ENCODE measurements at regions not wholly inside any gene's neighbourhood (a gene's known extent, or its start where the extent isn't known, plus 50 kb on each side); places are given as distances from the start of the nearest gene placed in this dataset.

DNA sequence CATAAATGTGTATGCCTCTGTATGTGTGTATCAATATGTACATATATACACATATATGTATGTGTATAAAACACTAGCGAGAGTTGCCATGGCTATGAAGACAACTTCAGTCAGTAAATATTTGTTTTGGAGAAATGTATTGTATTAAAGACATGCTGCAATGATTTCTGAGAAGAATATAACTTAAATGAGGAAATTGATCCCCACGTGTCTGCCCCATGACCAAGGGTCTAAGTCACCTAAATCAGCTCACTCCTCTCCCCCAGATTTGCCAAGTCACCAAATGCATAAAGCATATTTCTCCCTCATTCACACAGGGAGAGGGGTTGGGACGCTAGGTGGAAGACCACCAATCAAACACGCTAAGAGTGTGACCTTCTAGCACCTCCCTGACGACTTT lies 58.3 kb upstream of the LYST start:
- DNase-seq: no peak

GRCh38 chr1:235923466-235924021 lies 56.8 kb upstream of the LYST start:
- peak; percentile 89 for DNase-seq

DNA sequence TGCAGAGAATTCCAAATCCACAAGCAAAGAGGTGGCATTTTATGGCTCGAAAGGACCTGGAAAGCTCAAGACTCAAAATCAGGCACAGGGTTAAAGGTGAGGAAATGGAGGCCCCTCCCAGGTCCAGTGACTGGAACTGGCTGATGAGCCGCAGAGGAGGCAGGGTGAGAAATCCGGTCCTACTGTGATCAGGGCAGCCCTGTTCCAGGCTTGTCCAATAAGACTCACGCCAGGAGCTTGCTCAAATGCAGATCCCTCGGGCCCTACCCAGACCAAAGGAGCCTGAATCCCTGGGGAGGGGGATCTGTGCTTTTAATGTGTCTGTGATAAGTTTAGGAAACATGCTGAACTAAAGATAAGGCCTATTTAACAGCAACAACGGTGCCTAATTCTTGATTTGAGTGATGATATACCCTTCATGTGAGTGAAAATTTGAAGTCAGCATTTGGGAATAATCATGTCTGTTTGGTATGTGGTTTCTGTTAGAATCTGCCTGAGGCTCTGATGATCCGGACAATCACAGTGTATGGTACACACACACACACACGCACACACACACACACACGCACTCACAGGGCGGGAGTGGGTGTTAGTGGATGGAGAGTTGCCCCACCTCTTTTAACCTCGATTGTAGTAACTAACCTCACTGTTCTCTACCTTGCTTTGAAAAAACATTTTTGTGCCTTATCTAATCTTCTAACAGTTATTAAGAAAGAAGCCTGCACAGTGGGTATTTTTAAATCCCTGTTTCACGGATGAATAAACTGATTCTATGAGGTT lies 54.1 kb upstream of the LYST start:
- no peak for DNase-seq

DNA sequence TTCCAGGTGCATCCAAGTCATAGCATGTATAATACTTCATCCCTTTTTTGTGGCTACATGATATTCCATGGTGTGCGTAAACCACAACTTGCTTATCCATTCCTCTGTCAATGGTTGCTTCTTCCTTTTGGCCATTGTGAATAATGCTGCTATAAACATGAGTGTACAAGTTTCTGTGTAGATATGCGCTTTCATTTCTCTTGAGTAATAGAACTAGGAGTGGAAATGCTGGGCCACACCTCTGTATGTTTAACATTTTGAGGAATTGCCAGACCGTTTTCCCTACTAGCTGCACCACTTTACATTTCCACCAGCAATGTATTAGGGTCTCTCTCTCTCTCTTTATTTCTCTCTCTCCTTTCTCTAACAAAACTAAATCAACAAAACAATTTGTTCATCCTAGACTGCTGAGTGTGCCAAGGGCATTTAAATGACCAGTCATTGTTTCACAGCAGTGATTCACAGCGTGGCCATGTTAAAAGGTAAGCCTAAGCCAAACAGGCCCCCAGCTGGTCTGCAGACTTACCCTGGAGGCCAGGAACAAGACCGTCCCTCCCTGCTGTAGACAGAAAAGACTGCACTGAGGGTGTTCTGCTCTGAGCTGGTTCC lies 53.2 kb upstream of the LYST start:
- peak; percentile 31 for DNase-seq

- peak; percentile 66 for DNase-seq
Measured at GRCh38 chr1:235919127-235919832, 52.6 kb upstream of the LYST start.

GRCh38 chr1:235918465-235918864 lies 51.8 kb upstream of the LYST start:
- DNase-seq: no peak

DNA sequence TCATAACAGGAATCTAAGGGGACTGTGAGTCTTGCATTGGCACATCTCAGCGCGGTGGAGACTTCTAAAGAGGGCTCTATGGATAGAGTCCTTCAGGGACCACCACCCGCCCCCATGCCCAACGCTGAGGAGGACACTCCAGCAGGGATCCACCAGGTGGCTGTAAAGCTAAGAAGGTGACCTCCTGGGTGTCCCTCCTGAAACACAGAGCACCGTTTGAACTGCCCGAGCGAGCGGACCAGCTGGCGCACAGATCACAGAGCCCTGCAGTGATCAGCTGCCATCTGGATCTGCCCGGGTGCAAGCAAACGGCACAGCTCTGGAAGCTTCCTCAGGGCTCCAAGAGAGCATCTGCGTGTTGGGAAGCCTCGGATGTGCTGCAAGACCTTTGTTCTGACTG lies 51.3 kb upstream of the LYST start:
- DNase-seq: no peak

GRCh38 chr1:235917267-235917811 lies 50.6 kb upstream of the LYST start:
- peak; percentile 92 for DNase-seq

All from RPMI8226 (cell line).